GM12865 (cell line): ENCODE measurements at regions not wholly inside any gene's neighbourhood (a gene's known extent, or its start where the extent isn't known, plus 50 kb on each side); places are given as distances from the start of the nearest gene placed in this dataset.

Source experiments
- DNase-seq: peaks from one replicate; pipeline ENCODE4 v3.0.0; 2010; ENCODE audit warnings: low read depth
- H3K4me3 ChIP-seq: 2 replicates; pipeline ENCODE4 v1.5.1; 2011; ENCODE audit warnings: mild to moderate bottlenecking, low read depth, low read length, control low read depth
- CTCF ChIP-seq: IDR thresholded peaks from 2 replicates; pipeline ENCODE4 v1.5.1; 2011; ENCODE audit warnings: low read length, control low read depth, low read depth, inconsistent platforms; ENCODE audit not compliant: insufficient read depth; ENCODE audit errors: missing control alignments

- no peak overlapping the region for H3K4me3 ChIP-seq
- no peak for DNase-seq
- TF ChIP-seq CTCF, result no peak
Measured at GRCh38 chr21:35203093-35203977, 154.2 kb upstream of the RUNX1 start.

GRCh38 chr21:35202431-35202830, 153.3 kb upstream of the RUNX1 start:
- TF ChIP-seq CTCF, result no peak
- no peak for DNase-seq
- no peak overlapping the region for H3K4me3 ChIP-seq

DNA sequence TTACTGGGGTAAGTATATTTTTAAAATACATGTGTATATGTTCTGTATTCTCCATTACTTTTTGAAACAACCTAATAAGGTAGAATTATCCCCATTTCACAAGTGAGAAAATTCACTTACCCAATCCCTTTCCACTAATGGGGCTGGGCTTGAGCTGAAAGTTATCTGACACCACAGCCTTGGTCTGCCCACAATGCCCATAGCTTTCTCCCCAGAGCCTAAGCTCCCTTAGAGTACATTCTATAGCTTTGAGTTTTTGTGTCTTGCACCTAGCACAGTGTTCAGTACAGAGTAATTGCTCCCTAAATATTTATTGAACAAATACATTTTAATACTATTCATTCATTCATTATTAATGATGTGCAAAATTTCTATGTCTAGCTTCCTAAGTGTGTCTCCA, 152.7 kb upstream of the RUNX1 start:
- no peak for DNase-seq
- H3K4me3 ChIP-seq, result no peak overlapping the region
- TF ChIP-seq CTCF, result no peak

DNA sequence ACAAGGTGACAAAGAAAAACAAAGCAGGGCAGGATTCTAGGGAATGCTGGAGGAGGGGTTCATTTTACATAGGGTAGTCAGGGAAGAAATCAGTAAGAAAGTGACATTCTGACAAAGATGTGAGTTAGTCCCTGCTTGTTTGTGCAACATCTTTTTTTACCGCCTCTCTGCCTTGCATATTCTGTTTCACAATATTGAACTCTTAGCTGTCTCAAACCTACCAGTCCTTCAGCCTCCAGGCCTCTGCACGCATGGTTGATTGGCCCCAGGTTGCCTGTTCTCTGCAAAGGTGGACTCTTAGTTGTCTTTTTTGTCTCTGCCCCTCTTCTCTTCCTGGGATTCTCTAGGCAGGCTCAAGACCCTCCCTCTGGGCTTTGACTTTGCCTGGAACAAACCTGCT, 152.2 kb upstream of the RUNX1 start:
- TF ChIP-seq CTCF, result no peak
- no peak for DNase-seq
- H3K4me3 ChIP-seq, result no peak overlapping the region

GRCh38 chr21:35199733-35200015, 150.6 kb upstream of the RUNX1 start:
- DNase-seq, result no peak
- TF ChIP-seq CTCF, result no peak
- no peak overlapping the region for H3K4me3 ChIP-seq

DNA sequence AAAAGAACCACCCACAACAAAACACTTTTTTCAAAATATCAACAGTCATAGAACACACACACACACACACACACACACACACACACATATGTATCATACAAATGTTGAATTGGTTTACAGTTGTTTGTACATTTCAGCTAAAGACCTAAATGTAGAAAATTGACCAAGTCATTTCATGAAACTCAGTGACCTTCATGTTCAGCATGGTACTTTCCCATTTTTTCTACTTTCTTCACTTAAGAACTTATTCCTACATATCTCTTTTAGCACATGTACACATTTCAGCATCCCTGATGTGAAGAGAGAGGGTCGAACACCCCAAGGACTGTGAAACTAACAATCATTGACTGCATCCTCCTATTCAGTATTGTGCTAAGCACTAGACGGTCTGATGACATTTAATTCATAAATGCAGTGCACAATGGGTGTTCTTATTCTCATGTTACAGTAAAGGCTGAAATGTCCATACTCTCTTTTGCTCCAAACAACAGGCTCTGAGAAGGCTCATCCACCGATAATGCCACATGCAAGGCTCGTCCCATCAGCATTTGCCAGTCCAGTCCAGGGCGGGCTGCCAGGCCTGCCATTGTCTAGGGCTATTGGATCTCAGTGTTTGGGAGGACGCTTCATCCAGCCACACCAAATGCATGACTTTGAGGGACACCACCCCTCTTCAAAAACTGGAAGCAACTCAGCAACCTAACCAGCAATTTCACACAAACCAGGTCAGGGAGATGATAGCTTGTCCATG, 150.1 kb upstream of the RUNX1 start:
- DNase-seq, result no peak
- no peak overlapping the region for H3K4me3 ChIP-seq
- no peak for TF ChIP-seq CTCF
